ENCODE measurements at regions not wholly inside any gene's neighbourhood (a gene's known extent, or its start where the extent isn't known, plus 50 kb on each side); places are given as distances from the start of the nearest gene placed in this dataset.

- H3K9me3 Mint-ChIP-seq = no peaks in the 10 kb centered on the region
- Histone ChIP-seq H3F3A (ENCODE audit: low read depth) (no peaks in the 10 kb centered on the region), H3K4me2 (no peak overlapping the region), H3K36me3 (no peaks in the 10 kb centered on the region), H3K4me1 (no peaks in the 10 kb centered on the region), H3K27ac (no peak overlapping the region), H3K4me3 (no peak overlapping the region), H3K9me3 (ENCODE audit: low read depth) (no peaks in the 10 kb centered on the region), H3K27me3 (no peaks in the 10 kb centered on the region), H3K79me2 (ENCODE audit: low read depth) (no peaks in the 10 kb centered on the region), H4K20me1 (ENCODE audit: low read depth) (no peaks in the 10 kb centered on the region), H2AFZ (replicated peaks) (peak overlapping the region; percentile 54), H3K9ac (no peak overlapping the region)
- H3K4me3 Mint-ChIP-seq = no peak overlapping the region
- no peaks in the 10 kb centered on the region for H3K36me3 Mint-ChIP-seq
- TF ChIP-seq EZH2 (IDR thresholded peaks at IDR 0.05) = no peak
- no peak for TF ChIP-seq EZH2phosphoT487 (IDR thresholded peaks at IDR 0.05)
- TF ChIP-seq CTCF (IDR thresholded peaks at IDR 0.05) = no peak
- DNase-seq (ENCODE audit: low spot score) = no peak
- H3K4me1 Mint-ChIP-seq = no peaks in the 10 kb centered on the region
- no peak overlapping the region for H3K27ac Mint-ChIP-seq
- H3K27me3 Mint-ChIP-seq (ENCODE audit: insufficient read depth, low read depth) = no peaks in the 10 kb centered on the region
These were observed 103.6 kb upstream of the CDH19 start for GRCh38 chr18:66707473-66707872.

- peaks cover 2% of the 10 kb centered on the region for H3K9me3 Mint-ChIP-seq
- no peak for DNase-seq (ENCODE audit: low spot score)
These were observed 91.4 kb upstream of the CDH19 start for GRCh38 chr18:66695281-66695680.

GRCh38 chr18:66694852-66695251 is 91.0 kb upstream of the CDH19 start:
- Mint-ChIP-seq H3K36me3 (no peaks in the 10 kb centered on the region), H3K27me3 (ENCODE audit: insufficient read depth, low read depth) (peaks cover 4% of the 10 kb centered on the region), H3K27ac (no peak overlapping the region), H3K4me1 (peaks cover 3% of the 10 kb centered on the region), H3K4me3 (no peak overlapping the region), H3K9me3 (peaks cover 2% of the 10 kb centered on the region)
- Histone ChIP-seq H4K20me1 (ENCODE audit: low read depth) (no peaks in the 10 kb centered on the region), H3K4me1 (no peaks in the 10 kb centered on the region), H3K9ac (no peak overlapping the region), H3F3A (ENCODE audit: low read depth) (no peaks in the 10 kb centered on the region), H3K79me2 (ENCODE audit: low read depth) (no peaks in the 10 kb centered on the region), H3K27ac (no peak overlapping the region), H3K4me3 (no peak overlapping the region), H2AFZ (replicated peaks) (no peak overlapping the region), H3K36me3 (no peaks in the 10 kb centered on the region), H3K27me3 (no peaks in the 10 kb centered on the region), H3K9me3 (ENCODE audit: low read depth) (peaks cover 8% of the 10 kb centered on the region), H3K4me2 (no peak overlapping the region)
- TF ChIP-seq CTCF (IDR thresholded peaks at IDR 0.05) = no peak
- TF ChIP-seq EZH2 (IDR thresholded peaks at IDR 0.05) = no peak
- no peak for TF ChIP-seq EZH2phosphoT487 (IDR thresholded peaks at IDR 0.05)
- no peak for DNase-seq (ENCODE audit: low spot score)

More at GRCh38 chr18:66695281-66695680, 91.4 kb upstream of the CDH19 start:
- H3K79me2 ChIP-seq (ENCODE audit: low read depth) = no peaks in the 10 kb centered on the region
- H3K9me3 ChIP-seq (ENCODE audit: low read depth) = peaks cover 3% of the 10 kb centered on the region
- peaks cover 4% of the 10 kb centered on the region for H3K27me3 Mint-ChIP-seq (ENCODE audit: insufficient read depth, low read depth)
- no peak overlapping the region for H3K4me3 ChIP-seq
- peaks cover 3% of the 10 kb centered on the region for H3K4me1 Mint-ChIP-seq
- no peaks in the 10 kb centered on the region for H3K36me3 Mint-ChIP-seq
- no peaks in the 10 kb centered on the region for H3K4me1 ChIP-seq
- no peaks in the 10 kb centered on the region for H4K20me1 ChIP-seq (ENCODE audit: low read depth)
- no peak overlapping the region for H3K9ac ChIP-seq
- H3K27me3 ChIP-seq = no peaks in the 10 kb centered on the region
- no peak for TF ChIP-seq CTCF (IDR thresholded peaks at IDR 0.05)
- TF ChIP-seq EZH2phosphoT487 (IDR thresholded peaks at IDR 0.05) = no peak
- TF ChIP-seq EZH2 (IDR thresholded peaks at IDR 0.05) = no peak
- H3K27ac ChIP-seq = no peak overlapping the region
- H3F3A ChIP-seq (ENCODE audit: low read depth) = no peaks in the 10 kb centered on the region
- H2AFZ ChIP-seq (replicated peaks) = no peak overlapping the region
- H3K4me3 Mint-ChIP-seq = no peak overlapping the region
- no peak overlapping the region for H3K27ac Mint-ChIP-seq
- H3K4me2 ChIP-seq = no peak overlapping the region
- H3K36me3 ChIP-seq = no peaks in the 10 kb centered on the region
